SU-DHL-6 (cell line): ENCODE measurements at regions not wholly inside any gene's neighbourhood (a gene's known extent, or its start where the extent isn't known, plus 50 kb on each side); places are given as distances from the start of the nearest gene placed in this dataset.

Experiments used
- EZH2phosphoT487 ChIP-seq: fragments of 200-600 bp; sonication (generic), shearing (Covaris generic); conservative IDR thresholded peaks from 2 replicates; pipeline ENCODE4 v1.6.1; 2018; ENCODE audit warnings: mild to moderate bottlenecking, antibody characterized with exemption, low read length, moderate library complexity, mixed read lengths
- TF ChIP-seq, protein P1 (sequence below): fragments of 200-600 bp; sonication (generic); IDR thresholded peaks from one replicate; pipeline ENCODE4 v1.5.1; 2017; ENCODE audit warnings: antibody characterized with exemption, mild to moderate bottlenecking, low read length, moderate library complexity; ENCODE audit not compliant: insufficient read depth, poor library complexity, severe bottlenecking

GRCh38 chr16:26567356-26567755 lies 499.4 kb upstream of the C16orf82 start:
- no peak for TF ChIP-seq EZH2phosphoT487
- TF ChIP-seq, protein P1, sequence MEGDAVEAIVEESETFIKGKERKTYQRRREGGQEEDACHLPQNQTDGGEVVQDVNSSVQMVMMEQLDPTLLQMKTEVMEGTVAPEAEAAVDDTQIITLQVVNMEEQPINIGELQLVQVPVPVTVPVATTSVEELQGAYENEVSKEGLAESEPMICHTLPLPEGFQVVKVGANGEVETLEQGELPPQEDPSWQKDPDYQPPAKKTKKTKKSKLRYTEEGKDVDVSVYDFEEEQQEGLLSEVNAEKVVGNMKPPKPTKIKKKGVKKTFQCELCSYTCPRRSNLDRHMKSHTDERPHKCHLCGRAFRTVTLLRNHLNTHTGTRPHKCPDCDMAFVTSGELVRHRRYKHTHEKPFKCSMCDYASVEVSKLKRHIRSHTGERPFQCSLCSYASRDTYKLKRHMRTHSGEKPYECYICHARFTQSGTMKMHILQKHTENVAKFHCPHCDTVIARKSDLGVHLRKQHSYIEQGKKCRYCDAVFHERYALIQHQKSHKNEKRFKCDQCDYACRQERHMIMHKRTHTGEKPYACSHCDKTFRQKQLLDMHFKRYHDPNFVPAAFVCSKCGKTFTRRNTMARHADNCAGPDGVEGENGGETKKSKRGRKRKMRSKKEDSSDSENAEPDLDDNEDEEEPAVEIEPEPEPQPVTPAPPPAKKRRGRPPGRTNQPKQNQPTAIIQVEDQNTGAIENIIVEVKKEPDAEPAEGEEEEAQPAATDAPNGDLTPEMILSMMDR = no peak
